Ovary (tissue), 7 donors: ENCODE measurements at regions not wholly inside any gene's neighbourhood (a gene's known extent, or its start where the extent isn't known, plus 50 kb on each side); places are given as distances from the start of the nearest gene placed in this dataset.
"Not testable (repeated sequence)": the region's sequence is repeated elsewhere in the genome, so short reads cannot be mapped to it uniquely, and the experiment has no call there.

ENCODE experiments used
- DNase-seq, 5 donors: peaks; one replicate each; pipeline ENCODE4 v3.0.0-alpha.2; 2019 to 2020
- H3K27ac ChIP-seq, 2 donors: fragments of 200-600 bp; one replicate each; pipeline versions ENCODE4 v1.5.1 to v1.8.0; 2019 to 2022
- H3K27me3 ChIP-seq: fragments of 200-600 bp; one replicate; pipeline ENCODE4 v1.8.0; 2022
- H3K36me3 ChIP-seq: fragments of 200-600 bp; sonication (generic); one replicate; pipeline ENCODE4 v1.5.1; 2019
- H3K4me1 ChIP-seq: one replicate; pipeline ENCODE4 v1.8.1; 2013; ENCODE audit warnings: mild to moderate bottlenecking, moderate library complexity; ENCODE audit not compliant: insufficient read depth
- H3K4me3 ChIP-seq: fragments of 200-600 bp; sonication (generic); one replicate; pipeline ENCODE4 v1.5.1; 2017
- H3K9me3 ChIP-seq, 2 donors: fragments of 200-600 bp in 1 of 2; sonication (generic) in 1 of 2; one replicate each; pipeline versions ENCODE4 v1.5.1 to v1.8.1; 2013 to 2019; ENCODE audit warnings: mild to moderate bottlenecking in 1 of 2, moderate library complexity in 1 of 2
- EP300 ChIP-seq: sonication (generic); formaldehyde crosslinking; IDR thresholded peaks from one replicate; pipeline ENCODE4 v1.6.1; 2017; ENCODE audit warnings: antibody characterized with exemption
- POLR2A ChIP-seq: fragments of 450-650 bp; IDR thresholded peaks from one replicate; pipeline ENCODE4 v1.6.1; 2017; ENCODE audit warnings: antibody characterized with exemption, mild to moderate bottlenecking, moderate library complexity
- whole genome bisulfite sequencing, 3 donors: extraction: QIAGEN DNeasy Blood & Tissue Kit in 1 of 3; methylation state at CpG; one replicate each; pipeline versions ENCODE4 v1.1.5 to v1.1.7; 2013 to 2017; 5-methylcytosine and 5-hydroxymethylcytosine counted together
- intact Hi-C, 4 donors: fragments of 100-400 bp; cut with DNase I; formaldehyde crosslinking; loops; one replicate each; pipeline versions ENCODE4 v1.11.0 to v1.15.1; 2022 to 2023
- TF ChIP-seq, protein P1 (sequence below), 3 donors: fragments of 450-650 bp in 2 of 3; fragments of 200-600 bp in 1 of 3; IDR thresholded peaks; one replicate each; pipeline versions ENCODE4 v1.5.1 to v1.8.0; 2016 to 2022; ENCODE audit warnings: antibody characterized with exemption in 3 of 3, mild to moderate bottlenecking in 1 of 3
- donor health status: DM: no; HTN: no; CAD: no; lungs with moderate emphysema.
- donor health status: DM: no; HTN: no; CAD: no.
- donor health status: Bipolar disorder and iron deficiency.
- donor health status: DM: no; HTN: no; CAD: no.
- donor health status: DM: yes; HTN: yes; CAD: no.

DNA sequence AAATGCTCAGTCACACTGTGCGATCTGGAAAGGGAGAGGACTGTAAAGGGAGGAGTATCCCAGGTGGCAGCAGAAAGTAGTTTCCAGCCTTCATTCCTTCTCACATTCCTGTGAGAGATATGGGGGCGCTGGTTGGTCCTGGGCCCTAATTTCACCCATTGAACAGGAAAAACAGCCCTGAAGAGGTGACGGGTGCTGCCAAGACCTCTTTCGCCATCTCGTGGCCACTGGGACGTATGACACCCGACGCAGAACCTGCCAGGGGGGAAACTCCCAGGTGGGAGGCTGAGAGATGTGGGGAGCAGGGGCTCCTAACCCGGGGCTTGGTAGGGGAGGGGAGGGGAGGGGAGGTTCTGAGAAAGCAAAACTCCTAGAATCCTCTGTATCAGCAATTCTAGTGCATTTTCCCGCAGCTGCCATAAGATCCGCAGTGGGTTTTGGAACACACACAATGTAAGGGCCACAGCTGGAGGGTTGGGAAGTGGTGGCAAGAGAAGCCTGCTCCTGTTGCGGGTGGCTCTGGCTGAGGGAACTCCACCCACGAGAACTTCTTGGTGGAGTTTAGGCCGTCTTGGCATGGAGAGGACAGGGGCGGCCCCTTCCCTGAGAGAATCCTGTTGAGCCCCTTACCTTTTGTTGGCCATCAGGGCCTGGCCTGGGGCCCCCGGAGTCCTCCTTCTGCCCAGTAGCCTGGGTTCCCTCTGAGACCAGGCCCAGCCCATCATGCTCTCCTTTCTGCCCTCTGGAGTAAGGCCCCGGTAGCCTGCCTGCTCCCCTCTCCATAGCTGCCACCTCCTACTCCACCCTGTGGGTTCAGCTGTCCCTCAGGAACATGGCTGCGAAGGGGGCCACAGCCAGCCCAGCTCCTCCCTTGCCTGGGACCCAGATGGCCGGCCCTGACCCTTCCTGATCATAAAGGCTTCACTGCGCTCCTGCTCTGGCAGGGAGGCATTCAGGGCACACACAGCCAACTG is 134.1 kb downstream of the OR13H1 start:
- intact Hi-C loops = loop anchor here in 2 of 4 donors (2.0 to 5.0 kb wide), 2 partner anchors 163 to 164 kb away; no protein-coding TSS in a partner anchor
- no peaks in the 10 kb centered on the region for H3K9me3 ChIP-seq
- no peak overlapping the region for H3K4me3 ChIP-seq
- no peak for TF ChIP-seq POLR2A
- TF ChIP-seq, protein P1, sequence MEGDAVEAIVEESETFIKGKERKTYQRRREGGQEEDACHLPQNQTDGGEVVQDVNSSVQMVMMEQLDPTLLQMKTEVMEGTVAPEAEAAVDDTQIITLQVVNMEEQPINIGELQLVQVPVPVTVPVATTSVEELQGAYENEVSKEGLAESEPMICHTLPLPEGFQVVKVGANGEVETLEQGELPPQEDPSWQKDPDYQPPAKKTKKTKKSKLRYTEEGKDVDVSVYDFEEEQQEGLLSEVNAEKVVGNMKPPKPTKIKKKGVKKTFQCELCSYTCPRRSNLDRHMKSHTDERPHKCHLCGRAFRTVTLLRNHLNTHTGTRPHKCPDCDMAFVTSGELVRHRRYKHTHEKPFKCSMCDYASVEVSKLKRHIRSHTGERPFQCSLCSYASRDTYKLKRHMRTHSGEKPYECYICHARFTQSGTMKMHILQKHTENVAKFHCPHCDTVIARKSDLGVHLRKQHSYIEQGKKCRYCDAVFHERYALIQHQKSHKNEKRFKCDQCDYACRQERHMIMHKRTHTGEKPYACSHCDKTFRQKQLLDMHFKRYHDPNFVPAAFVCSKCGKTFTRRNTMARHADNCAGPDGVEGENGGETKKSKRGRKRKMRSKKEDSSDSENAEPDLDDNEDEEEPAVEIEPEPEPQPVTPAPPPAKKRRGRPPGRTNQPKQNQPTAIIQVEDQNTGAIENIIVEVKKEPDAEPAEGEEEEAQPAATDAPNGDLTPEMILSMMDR (IDR thresholded peaks at IDR 0.05) = peak in 2 of 3 donors; percentile 21 to 25
- no peak for TF ChIP-seq EP300
- peak; percentile 16 to 55 (median 37) for DNase-seq
- H3K4me1 ChIP-seq = no peaks in the 10 kb centered on the region
- no peak overlapping the region for H3K27ac ChIP-seq
- H3K27me3 ChIP-seq = no peaks in the 10 kb centered on the region
- no peaks in the 10 kb centered on the region for H3K36me3 ChIP-seq
- WGBS, 3 donors = 35 to 40% (median 36%) methylated on average over 20 of the region's 20 CpGs

DNA sequence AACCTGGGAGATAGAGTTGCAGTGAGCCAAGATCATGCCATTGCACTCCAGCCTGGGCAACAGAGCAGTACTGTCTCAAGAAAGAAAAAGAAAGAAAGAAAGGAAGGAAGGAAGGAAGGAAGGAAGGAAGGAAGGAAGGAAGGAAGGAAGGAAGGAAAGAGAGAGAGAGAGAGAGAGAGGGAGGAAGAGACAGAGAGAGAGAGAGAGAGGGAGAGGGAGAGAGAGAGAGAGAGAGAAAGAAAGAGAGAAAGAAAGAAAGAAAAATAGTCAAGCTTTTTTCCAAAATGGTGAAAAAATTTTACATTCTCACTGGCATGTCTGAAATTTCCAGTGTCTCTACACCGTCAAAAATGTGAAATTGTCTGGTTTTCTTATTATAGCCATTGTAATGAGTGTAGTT is 138.9 kb downstream of the OR13H1 start:
- H3K27me3 ChIP-seq, intact Hi-C loops, H3K4me1 ChIP-seq, H3K4me3 ChIP-seq, H3K36me3 ChIP-seq, H3K27ac ChIP-seq, H3K9me3 ChIP-seq, DNase-seq: not testable (repeated sequence)
- 53 to 73% (median 62%) methylated on average over 1 of the region's 1 CpG for WGBS, 3 donors

DNA sequence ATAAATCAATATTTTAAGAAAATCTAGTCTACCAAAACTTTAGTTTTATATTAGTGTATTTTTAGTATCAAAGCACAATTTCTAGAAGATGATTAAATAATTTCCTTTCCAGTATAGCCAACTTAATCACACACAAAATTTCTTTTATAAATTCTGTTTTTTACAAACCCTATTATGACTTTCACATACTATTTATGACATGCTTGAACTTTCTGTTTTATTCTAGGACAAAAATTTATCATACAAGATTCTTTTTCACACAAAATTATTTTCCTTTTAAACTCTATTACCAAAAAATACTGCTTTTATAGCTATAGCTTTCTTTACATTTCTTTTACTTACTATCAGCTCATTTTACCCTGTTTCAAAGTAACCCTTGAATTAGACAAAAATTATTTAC is 149.5 kb downstream of the OR13H1 start:
- no peak overlapping the region for H3K4me3 ChIP-seq
- H3K27me3 ChIP-seq = no peaks in the 10 kb centered on the region
- H3K9me3 ChIP-seq = no peaks in the 10 kb centered on the region
- no peak overlapping the region for H3K27ac ChIP-seq
- intact Hi-C loops = no loop called here
- TF ChIP-seq EP300 (no peak), POLR2A (no peak)
- TF ChIP-seq, protein P1 (IDR thresholded peaks at IDR 0.05) = no peak
- no peak for DNase-seq
- H3K4me1 ChIP-seq = no peaks in the 10 kb centered on the region
- no peaks in the 10 kb centered on the region for H3K36me3 ChIP-seq

- H3K9me3 ChIP-seq, H3K36me3 ChIP-seq, H3K4me1 ChIP-seq, DNase-seq, intact Hi-C loops, H3K4me3 ChIP-seq, H3K27ac ChIP-seq, H3K27me3 ChIP-seq: not testable (repeated sequence)
- WGBS, 3 donors = 86 to 90% (median 89%) methylated on average over 3 of the region's 3 CpGs
Observed at GRCh38 chrX:131696989-131697388, 153.1 kb downstream of the OR13H1 start.

DNA sequence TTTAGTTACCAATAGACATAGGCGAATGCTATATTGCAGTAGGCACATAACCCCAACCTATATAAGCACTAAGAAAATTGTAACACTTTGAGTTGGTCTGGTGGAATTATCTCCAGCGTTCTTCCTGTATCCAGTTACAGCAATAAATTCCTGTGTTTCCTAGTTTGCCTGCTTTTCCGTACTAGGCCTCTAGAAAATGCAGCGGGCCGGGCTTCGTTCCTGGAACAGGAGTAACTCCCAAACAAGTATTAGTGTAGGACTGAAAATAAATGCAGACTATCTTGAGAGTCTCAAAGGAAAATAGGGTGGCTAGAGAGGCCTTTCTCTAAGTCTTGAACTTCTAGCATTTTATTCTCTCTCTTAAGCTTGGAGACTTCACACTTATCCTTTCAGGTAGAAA is 159.8 kb downstream of the OR13H1 start:
- 41 to 51% (median 42%) methylated on average over 6 of the region's 6 CpGs for WGBS, 3 donors
- H3K36me3 ChIP-seq = no peaks in the 10 kb centered on the region
- H3K27me3 ChIP-seq = no peaks in the 10 kb centered on the region
- H3K27ac ChIP-seq = peak overlapping the region in 1 of 2 donors; percentile 82
- intact Hi-C loops = loop anchor here in 1 of 4 donors (10.0 kb wide), 1 partner anchor 111 kb away; no protein-coding TSS in a partner anchor
- no peaks in the 10 kb centered on the region for H3K4me1 ChIP-seq
- H3K4me3 ChIP-seq = no peak overlapping the region
- peak in 4 of 5 donors; percentile 24 to 51 (median 38) for DNase-seq
- TF ChIP-seq EP300 (no peak), POLR2A (no peak)
- TF ChIP-seq, protein P1 (IDR thresholded peaks at IDR 0.05) = no peak
- H3K9me3 ChIP-seq = no peaks in the 10 kb centered on the region
